Glutamatergic neuron (in vitro differentiated cells): ENCODE measurements at regions not wholly inside any gene's neighbourhood (a gene's known extent, or its start where the extent isn't known, plus 50 kb on each side); places are given as distances from the start of the nearest gene placed in this dataset.
A peak's percentile ranks its signal among the peaks of the same experiment; 100 is the strongest.

Experiments used
- DNase-seq: peaks from one replicate; pipeline ENCODE4 v3.0.0; 2022
- H3K27ac Mint-ChIP-seq: one replicate; pipeline ENCODE4 v1.8.0; 2020; ENCODE audit warnings: mild to moderate bottlenecking, mixed read lengths, inconsistent platforms; ENCODE audit not compliant: unreplicated experiment
- H3K27me3 Mint-ChIP-seq: one replicate; pipeline ENCODE4 v1.8.0; 2020; ENCODE audit warnings: mild to moderate bottlenecking, moderate library complexity, mixed read lengths, inconsistent platforms; ENCODE audit not compliant: unreplicated experiment
- H3K36me3 Mint-ChIP-seq: one replicate; pipeline ENCODE4 v1.8.0; 2020; ENCODE audit warnings: mild to moderate bottlenecking, mixed read lengths, inconsistent platforms; ENCODE audit not compliant: unreplicated experiment
- H3K4me1 Mint-ChIP-seq: one replicate; pipeline ENCODE4 v1.8.0; 2020; ENCODE audit warnings: mild to moderate bottlenecking, low read depth, mixed read lengths, inconsistent platforms; ENCODE audit not compliant: unreplicated experiment
- H3K4me3 Mint-ChIP-seq: one replicate; pipeline ENCODE4 v1.8.0; 2020; ENCODE audit warnings: mild to moderate bottlenecking, mixed read lengths, inconsistent platforms; ENCODE audit not compliant: unreplicated experiment
- H3K9me3 Mint-ChIP-seq: one replicate; pipeline ENCODE4 v1.8.0; 2020; ENCODE audit warnings: mild to moderate bottlenecking, moderate library complexity, mixed read lengths, inconsistent platforms; ENCODE audit not compliant: unreplicated experiment
- TF ChIP-seq, protein P1 (sequence below): fragments of 200-600 bp; sonication (generic); IDR thresholded peaks from one replicate; pipeline ENCODE4 v1.5.0; 2021; ENCODE audit not compliant: partially characterized antibody, unreplicated experiment

DNA sequence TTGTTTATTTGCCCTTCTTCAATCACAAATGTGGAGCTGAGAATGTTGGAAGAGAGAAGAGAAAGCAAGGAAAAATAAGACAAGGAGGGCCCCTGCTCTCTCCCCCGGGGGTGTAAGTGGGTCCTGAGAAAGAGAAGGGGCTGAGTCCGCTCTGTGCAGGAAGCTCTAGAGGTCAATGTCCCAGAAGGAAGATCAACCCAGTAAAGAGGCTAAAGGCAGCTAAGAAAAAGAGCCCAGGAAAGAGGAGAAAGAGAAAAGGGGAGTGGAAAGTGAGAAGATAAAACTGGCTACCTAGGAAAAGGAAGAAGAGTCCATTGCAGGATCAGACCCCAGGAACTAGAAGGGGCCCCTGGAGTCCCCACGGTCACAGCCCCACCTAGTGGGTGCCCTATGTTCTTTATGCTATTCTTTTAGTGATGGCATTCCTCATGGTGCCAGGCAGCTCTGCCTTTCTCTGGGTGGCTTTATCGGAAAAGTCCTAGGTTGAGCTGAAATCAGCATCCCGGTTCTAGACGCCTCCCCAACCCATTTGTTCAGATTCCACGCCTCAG, 583.4 kb downstream of the ACTL7B start:
- Mint-ChIP-seq H3K4me3 (peak overlapping the region; percentile 15), H3K9me3 (peaks cover 1% of the 10 kb centered on the region), H3K27ac (peak overlapping the region; percentile 74), H3K36me3 (no peaks in the 10 kb centered on the region), H3K4me1 (peaks cover 11% of the 10 kb centered on the region), H3K27me3 (peaks cover 2% of the 10 kb centered on the region)
- DNase-seq = no peak
- TF ChIP-seq, protein P1, sequence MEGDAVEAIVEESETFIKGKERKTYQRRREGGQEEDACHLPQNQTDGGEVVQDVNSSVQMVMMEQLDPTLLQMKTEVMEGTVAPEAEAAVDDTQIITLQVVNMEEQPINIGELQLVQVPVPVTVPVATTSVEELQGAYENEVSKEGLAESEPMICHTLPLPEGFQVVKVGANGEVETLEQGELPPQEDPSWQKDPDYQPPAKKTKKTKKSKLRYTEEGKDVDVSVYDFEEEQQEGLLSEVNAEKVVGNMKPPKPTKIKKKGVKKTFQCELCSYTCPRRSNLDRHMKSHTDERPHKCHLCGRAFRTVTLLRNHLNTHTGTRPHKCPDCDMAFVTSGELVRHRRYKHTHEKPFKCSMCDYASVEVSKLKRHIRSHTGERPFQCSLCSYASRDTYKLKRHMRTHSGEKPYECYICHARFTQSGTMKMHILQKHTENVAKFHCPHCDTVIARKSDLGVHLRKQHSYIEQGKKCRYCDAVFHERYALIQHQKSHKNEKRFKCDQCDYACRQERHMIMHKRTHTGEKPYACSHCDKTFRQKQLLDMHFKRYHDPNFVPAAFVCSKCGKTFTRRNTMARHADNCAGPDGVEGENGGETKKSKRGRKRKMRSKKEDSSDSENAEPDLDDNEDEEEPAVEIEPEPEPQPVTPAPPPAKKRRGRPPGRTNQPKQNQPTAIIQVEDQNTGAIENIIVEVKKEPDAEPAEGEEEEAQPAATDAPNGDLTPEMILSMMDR = no peak

DNA sequence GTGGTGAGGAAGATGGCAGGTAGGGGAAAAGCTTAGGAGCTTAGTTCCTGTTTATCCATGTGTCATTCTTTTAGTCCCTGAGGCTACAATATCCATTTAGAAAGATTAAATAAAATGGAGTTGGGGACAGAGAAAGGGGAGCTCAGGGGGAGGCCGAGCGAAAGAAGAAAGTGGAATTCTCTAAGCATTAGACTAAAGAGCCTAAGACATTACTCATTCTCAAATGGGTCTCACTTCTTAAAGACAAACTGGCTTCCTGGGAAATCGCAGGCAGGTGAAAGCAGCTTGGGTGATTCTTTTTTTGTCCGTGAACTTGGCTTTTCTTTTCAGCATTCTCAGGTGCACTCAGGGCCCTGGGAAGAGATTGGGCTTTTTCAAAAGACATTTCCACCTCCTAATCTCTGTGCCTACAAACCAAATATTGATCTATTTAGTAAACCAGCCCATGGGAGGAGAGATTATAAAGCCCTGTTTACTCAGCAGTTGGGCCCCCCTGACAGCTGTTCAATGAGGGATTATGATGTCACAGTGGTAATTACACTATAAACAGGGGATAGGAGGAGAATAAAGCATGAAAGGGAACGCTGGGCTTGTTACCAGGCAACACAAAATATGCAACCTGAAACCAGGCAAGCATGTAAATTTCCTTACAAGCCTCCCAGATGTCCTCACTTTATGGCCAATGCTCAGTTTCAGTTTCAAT, 584.0 kb downstream of the ACTL7B start:
- TF ChIP-seq, protein P1 = no peak
- no peaks in the 10 kb centered on the region for H3K36me3 Mint-ChIP-seq
- DNase-seq = peak; percentile 20
- H3K9me3 Mint-ChIP-seq = peaks cover 1% of the 10 kb centered on the region
- H3K4me1 Mint-ChIP-seq = peaks cover 11% of the 10 kb centered on the region
- H3K27me3 Mint-ChIP-seq = peaks cover 2% of the 10 kb centered on the region
- H3K27ac Mint-ChIP-seq = peak overlapping the region; percentile 74
- H3K4me3 Mint-ChIP-seq = no peak overlapping the region

DNA sequence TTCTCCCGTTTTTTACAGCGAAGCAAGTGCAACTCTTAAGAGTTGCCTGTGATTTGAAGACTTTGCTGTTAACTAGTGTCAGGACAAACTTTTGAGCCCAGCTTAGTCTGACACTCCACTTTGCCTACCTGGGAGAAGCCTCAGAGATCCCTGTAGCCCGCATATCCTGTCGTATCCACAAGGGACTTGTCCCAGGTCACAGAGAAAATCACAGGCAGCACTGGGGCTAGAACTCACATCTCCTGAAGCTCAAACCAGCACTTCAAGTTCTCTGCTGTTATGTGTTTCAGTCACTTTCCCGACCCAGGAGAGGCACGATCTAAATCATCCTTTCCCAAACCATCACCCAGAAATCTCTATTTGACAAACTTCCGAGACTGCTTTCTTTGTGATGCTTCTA, 584.5 kb downstream of the ACTL7B start:
- H3K9me3 Mint-ChIP-seq = peaks cover 1% of the 10 kb centered on the region
- peaks cover 2% of the 10 kb centered on the region for H3K27me3 Mint-ChIP-seq
- no peak overlapping the region for H3K27ac Mint-ChIP-seq
- no peak for DNase-seq
- TF ChIP-seq, protein P1 = no peak
- H3K4me3 Mint-ChIP-seq = no peak overlapping the region
- H3K36me3 Mint-ChIP-seq = no peaks in the 10 kb centered on the region
- H3K4me1 Mint-ChIP-seq = peaks cover 11% of the 10 kb centered on the region

DNA sequence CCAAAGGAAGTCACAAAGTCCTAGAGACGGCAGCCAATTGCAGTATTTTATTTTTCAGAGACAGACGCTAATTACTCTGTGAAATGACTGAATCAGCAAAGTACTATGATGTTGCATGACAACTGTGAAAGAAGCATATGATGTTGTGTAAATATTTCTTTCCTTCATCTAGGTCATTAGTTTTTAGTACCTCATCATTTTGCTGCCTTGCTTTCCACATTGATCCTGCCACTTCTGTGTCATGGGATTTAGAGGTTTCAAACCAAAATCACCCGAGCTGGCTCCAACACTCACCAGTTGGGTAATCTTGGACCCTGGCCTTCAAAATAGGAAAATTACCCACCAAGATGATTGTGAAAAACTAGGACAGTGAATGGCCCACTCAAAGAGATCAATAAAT, 585.2 kb downstream of the ACTL7B start:
- Mint-ChIP-seq H3K36me3 (no peaks in the 10 kb centered on the region), H3K4me3 (no peak overlapping the region), H3K4me1 (peaks cover 11% of the 10 kb centered on the region), H3K27me3 (peaks cover 2% of the 10 kb centered on the region), H3K27ac (no peak overlapping the region), H3K9me3 (peaks cover 1% of the 10 kb centered on the region)
- no peak for DNase-seq
- TF ChIP-seq, protein P1 = no peak

DNA sequence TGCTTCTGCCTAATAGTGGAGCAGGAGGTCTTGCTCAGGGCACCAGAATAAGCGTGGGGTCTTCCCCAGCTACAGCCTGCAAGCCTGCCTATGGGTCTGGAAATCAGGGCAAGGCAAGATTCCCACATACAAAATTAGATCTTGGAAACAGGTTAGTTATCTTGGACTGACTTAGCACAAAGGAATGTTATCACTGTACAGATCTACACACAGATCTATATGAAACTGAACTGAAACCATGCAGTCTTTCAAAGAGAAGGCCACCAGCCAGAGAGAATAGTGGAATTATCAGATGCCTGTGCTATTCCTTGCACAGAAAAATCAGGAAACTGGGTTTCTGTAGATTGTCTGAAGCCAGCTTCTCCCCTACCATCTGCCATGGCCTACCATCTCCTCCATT, 585.7 kb downstream of the ACTL7B start:
- DNase-seq = no peak
- H3K4me1 Mint-ChIP-seq = peaks cover 11% of the 10 kb centered on the region
- no peaks in the 10 kb centered on the region for H3K36me3 Mint-ChIP-seq
- H3K27me3 Mint-ChIP-seq = peaks cover 2% of the 10 kb centered on the region
- H3K9me3 Mint-ChIP-seq = peaks cover 1% of the 10 kb centered on the region
- no peak overlapping the region for H3K4me3 Mint-ChIP-seq
- TF ChIP-seq, protein P1 = no peak
- H3K27ac Mint-ChIP-seq = no peak overlapping the region
